Epithelial cell of proximal tubule (primary cell): ENCODE measurements at regions not wholly inside any gene's neighbourhood (a gene's known extent, or its start where the extent isn't known, plus 50 kb on each side); places are given as distances from the start of the nearest gene placed in this dataset.

ENCODE experiments used
- DNase-seq: peaks from one replicate; pipeline ENCODE4 v3.0.0-alpha.2; 2011; ENCODE audit warnings: low read depth
- H3K4me3 ChIP-seq: 2 replicates; pipeline ENCODE4 v1.5.1; 2011; ENCODE audit warnings: low read depth, mild to moderate bottlenecking, low read length
- TF ChIP-seq, protein P1 (sequence below): conservative IDR thresholded peaks from 2 replicates; pipeline ENCODE4 v1.5.1; 2012; ENCODE audit warnings: low read depth, mild to moderate bottlenecking, low read length

DNA sequence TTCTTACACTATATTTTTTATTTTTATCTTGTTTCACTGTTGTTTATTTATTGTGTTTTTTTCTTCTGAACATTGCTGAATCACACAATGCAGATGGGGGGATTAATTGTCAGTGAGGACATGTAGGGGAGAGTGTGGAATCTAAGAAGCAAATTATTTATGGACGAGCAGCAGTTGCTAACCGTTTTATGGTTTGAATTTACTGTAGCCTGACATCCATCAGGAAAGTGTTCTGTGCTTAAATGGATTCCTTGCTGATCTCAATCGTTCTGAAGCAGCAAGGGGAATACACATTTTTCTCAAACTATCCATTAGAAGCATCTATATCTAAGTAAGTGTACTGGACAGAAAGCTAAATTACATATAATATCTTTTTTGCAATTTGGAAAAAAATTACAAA, 119.5 kb downstream of the CD8B2 start:
- TF ChIP-seq, protein P1, sequence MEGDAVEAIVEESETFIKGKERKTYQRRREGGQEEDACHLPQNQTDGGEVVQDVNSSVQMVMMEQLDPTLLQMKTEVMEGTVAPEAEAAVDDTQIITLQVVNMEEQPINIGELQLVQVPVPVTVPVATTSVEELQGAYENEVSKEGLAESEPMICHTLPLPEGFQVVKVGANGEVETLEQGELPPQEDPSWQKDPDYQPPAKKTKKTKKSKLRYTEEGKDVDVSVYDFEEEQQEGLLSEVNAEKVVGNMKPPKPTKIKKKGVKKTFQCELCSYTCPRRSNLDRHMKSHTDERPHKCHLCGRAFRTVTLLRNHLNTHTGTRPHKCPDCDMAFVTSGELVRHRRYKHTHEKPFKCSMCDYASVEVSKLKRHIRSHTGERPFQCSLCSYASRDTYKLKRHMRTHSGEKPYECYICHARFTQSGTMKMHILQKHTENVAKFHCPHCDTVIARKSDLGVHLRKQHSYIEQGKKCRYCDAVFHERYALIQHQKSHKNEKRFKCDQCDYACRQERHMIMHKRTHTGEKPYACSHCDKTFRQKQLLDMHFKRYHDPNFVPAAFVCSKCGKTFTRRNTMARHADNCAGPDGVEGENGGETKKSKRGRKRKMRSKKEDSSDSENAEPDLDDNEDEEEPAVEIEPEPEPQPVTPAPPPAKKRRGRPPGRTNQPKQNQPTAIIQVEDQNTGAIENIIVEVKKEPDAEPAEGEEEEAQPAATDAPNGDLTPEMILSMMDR: no peak

DNA sequence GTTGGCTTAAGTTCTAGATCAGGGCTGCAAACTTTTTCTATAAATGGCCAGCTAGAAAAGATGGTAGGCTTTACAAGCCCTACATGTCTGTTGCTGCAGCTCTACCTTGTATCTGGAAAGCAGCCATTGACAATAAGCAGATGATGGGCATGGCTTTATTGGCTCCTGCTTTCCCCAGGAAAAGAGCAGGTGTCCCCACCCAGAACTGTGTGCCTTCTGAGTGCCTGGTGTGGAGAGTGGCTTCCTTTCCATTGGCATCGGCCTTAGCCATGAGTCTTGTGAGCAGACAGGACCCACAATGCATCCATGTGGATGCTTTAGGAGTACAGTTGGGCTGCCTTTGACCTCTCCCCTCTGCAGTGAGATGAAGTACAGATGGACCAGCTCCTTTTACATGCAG, 120.2 kb downstream of the CD8B2 start:
- DNase-seq: no peak
- no peak overlapping the region for H3K4me3 ChIP-seq
- TF ChIP-seq, protein P1: no peak

More for the DNA sequence above, 119.5 kb downstream of the CD8B2 start:
- DNase-seq: no peak
- H3K4me3 ChIP-seq: no peak overlapping the region

DNA sequence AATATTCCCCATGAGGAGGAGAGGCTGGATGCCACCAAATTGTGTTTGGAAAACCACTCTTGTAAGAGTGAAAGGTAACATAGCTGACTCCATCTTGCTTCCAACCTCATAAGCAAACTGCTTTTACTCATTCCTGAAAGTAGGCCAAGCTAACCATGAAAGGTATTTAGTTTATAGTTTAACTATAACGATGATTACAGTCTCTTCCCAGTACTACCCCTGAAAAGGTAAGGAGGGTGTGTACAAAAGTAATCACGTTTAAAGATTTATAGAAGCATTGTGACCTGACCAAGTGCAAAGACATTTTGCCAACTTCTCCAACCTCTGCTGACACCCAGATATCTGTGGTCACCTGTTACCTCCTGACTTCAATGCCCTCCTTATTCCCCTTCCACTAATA, 122.6 kb downstream of the CD8B2 start:
- no peak for DNase-seq
- H3K4me3 ChIP-seq: no peak overlapping the region
- TF ChIP-seq, protein P1: no peak

DNA sequence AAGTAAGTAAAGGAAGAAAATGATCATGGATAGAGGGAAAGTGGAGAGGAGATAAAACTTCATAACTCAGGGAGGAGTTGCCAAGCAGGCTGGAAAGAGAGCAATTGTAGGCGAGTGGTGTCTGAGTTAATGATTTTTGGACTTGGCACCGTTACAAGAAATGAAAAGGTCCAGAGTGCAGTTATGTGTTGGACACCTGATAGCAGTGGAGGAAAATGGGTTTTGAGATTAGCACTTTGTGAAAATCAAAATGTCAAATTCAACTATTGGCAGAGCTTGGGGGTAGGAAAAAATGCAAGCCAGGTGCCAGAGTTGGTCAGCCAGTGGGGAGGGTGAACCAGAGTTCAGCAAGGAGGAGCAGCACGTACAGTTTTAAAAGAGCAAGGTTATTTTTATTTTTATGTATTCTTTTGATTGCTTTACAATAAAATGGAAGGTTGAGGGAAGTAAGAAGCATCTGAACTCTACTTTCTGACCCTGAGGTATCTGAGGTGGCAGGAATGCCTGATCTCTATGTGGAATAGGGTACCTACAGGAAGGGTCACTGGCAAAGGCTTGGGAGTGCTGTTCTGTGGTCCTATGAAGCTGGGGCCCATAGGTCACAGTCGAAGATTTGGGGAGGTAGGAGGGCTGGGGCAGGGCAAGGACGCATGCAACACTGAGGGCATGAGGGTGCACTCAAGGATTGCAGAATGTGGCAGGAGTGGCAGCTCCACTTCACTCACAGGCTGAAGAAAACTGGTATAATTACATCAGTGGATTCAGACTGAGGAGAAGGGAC, 127.5 kb downstream of the CD8B2 start:
- DNase-seq: no peak
- TF ChIP-seq, protein P1: no peak

DNA sequence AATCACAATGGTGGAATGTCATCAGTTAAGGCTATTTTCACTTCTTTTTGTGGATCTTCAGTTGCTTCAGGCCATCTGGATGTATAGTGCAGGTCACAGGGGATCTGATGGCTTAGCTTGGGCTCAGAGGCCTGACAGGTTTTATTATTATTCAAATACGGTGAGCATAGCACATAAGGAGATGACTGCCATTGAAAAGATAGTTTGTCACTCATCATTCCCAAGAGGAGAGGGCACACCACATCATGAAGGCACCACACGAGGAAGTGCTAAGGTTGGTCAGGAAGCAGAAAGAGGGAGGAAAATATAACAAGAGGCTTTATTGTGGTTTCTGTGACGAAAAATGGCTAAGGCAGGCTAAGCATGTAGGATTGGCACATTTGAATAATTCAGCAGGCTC, 131.4 kb downstream of the CD8B2 start:
- H3K4me3 ChIP-seq: no peak overlapping the region
- DNase-seq: no peak
- TF ChIP-seq, protein P1: no peak

More for the DNA sequence above, 127.5 kb downstream of the CD8B2 start:
- H3K4me3 ChIP-seq: no peak overlapping the region

DNA sequence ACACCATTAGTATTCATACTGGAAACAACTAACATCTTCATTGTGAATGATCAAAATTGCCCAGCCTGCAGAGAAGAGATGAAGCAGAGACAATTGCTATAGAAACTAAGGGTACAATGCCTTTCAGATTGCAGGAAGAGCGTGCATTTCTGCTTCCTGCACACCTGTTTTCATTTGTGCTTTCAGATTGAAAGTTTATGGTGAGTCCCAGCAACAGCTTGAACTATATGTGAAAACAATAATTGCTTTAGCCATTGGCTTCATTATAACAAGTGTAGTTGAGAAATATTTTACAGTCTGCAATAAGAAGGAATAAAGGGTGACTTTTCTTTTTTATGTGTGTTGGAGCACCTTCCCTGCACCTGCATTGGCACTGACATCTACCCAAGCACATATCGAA, 136.3 kb downstream of the CD8B2 start:
- TF ChIP-seq, protein P1: no peak
- H3K4me3 ChIP-seq: no peak overlapping the region
- DNase-seq: no peak
